Stimulated activated naive CD8-positive, alpha-beta T cell treated with anti-CD3 and anti-CD28 coated beads, Interleukin-15, Interleukin-2, amounts not matched to agents 100 ng/mL and 50 ng/mL, for 24 hours (primary cell): ENCODE measurements at regions not wholly inside any gene's neighbourhood (a gene's known extent, or its start where the extent isn't known, plus 50 kb on each side); places are given as distances from the start of the nearest gene placed in this dataset.

Experiments
- H3K27ac Mint-ChIP-seq: one replicate; pipeline ENCODE4 v1.8.0; 2021; ENCODE audit warnings: mild to moderate bottlenecking, mixed read lengths
- H3K27me3 Mint-ChIP-seq: one replicate; pipeline ENCODE4 v1.8.0; 2021; ENCODE audit warnings: mixed read lengths
- H3K36me3 Mint-ChIP-seq: one replicate; pipeline ENCODE4 v1.8.0; 2021; ENCODE audit warnings: low read depth, mixed read lengths
- H3K4me1 Mint-ChIP-seq: one replicate; pipeline ENCODE4 v1.8.0; 2021; ENCODE audit warnings: low read depth, mixed read lengths
- H3K4me3 Mint-ChIP-seq: one replicate; pipeline ENCODE4 v1.8.0; 2021; ENCODE audit warnings: mild to moderate bottlenecking, mixed read lengths
- H3K9me3 Mint-ChIP-seq: one replicate; pipeline ENCODE4 v1.8.0; 2021; ENCODE audit warnings: mixed read lengths

- no peaks in the 10 kb centered on the region for H3K36me3 Mint-ChIP-seq
- H3K4me1 Mint-ChIP-seq: no peaks in the 10 kb centered on the region
- H3K27ac Mint-ChIP-seq: no peak overlapping the region
- peaks cover 6% of the 10 kb centered on the region for H3K27me3 Mint-ChIP-seq
- H3K9me3 Mint-ChIP-seq: peaks cover 5% of the 10 kb centered on the region
- H3K4me3 Mint-ChIP-seq: no peak overlapping the region
Observed at GRCh38 chr3:18054625-18055024, 312.2 kb upstream of the TBC1D5 start.

- Mint-ChIP-seq H3K27ac (no peak overlapping the region), H3K4me1 (no peaks in the 10 kb centered on the region), H3K36me3 (no peaks in the 10 kb centered on the region), H3K27me3 (no peaks in the 10 kb centered on the region), H3K4me3 (no peak overlapping the region), H3K9me3 (peaks cover 5% of the 10 kb centered on the region)
Observed at GRCh38 chr3:18051306-18051705, 308.9 kb upstream of the TBC1D5 start.

GRCh38 chr3:18049096-18049495, 306.7 kb upstream of the TBC1D5 start:
- Mint-ChIP-seq H3K9me3 (no peaks in the 10 kb centered on the region), H3K4me1 (no peaks in the 10 kb centered on the region), H3K27ac (no peak overlapping the region), H3K27me3 (no peaks in the 10 kb centered on the region), H3K36me3 (no peaks in the 10 kb centered on the region), H3K4me3 (no peak overlapping the region)

GRCh38 chr3:18047052-18047451, 304.6 kb upstream of the TBC1D5 start:
- no peaks in the 10 kb centered on the region for H3K27me3 Mint-ChIP-seq
- no peaks in the 10 kb centered on the region for H3K36me3 Mint-ChIP-seq
- H3K27ac Mint-ChIP-seq: no peak overlapping the region
- H3K4me1 Mint-ChIP-seq: no peaks in the 10 kb centered on the region
- H3K9me3 Mint-ChIP-seq: no peaks in the 10 kb centered on the region
- H3K4me3 Mint-ChIP-seq: no peak overlapping the region

- H3K36me3 Mint-ChIP-seq: no peaks in the 10 kb centered on the region
- no peaks in the 10 kb centered on the region for H3K9me3 Mint-ChIP-seq
- H3K27ac Mint-ChIP-seq: no peak overlapping the region
- no peak overlapping the region for H3K4me3 Mint-ChIP-seq
- peaks cover 3% of the 10 kb centered on the region for H3K27me3 Mint-ChIP-seq
- H3K4me1 Mint-ChIP-seq: no peaks in the 10 kb centered on the region
Observed at GRCh38 chr3:18046131-18046915, 303.9 kb upstream of the TBC1D5 start.

GRCh38 chr3:18044971-18045880, 302.8 kb upstream of the TBC1D5 start:
- Mint-ChIP-seq H3K4me1 (no peaks in the 10 kb centered on the region), H3K27ac (no peak overlapping the region), H3K36me3 (no peaks in the 10 kb centered on the region), H3K9me3 (peaks cover 4% of the 10 kb centered on the region), H3K27me3 (peaks cover 8% of the 10 kb centered on the region), H3K4me3 (no peak overlapping the region)

GRCh38 chr3:18044191-18044590, 301.8 kb upstream of the TBC1D5 start:
- Mint-ChIP-seq H3K36me3 (no peaks in the 10 kb centered on the region), H3K4me1 (no peaks in the 10 kb centered on the region), H3K4me3 (no peak overlapping the region), H3K27me3 (peaks cover 8% of the 10 kb centered on the region), H3K9me3 (peaks cover 4% of the 10 kb centered on the region), H3K27ac (no peak overlapping the region)

- Mint-ChIP-seq H3K4me3 (no peak overlapping the region), H3K4me1 (peaks cover 9% of the 10 kb centered on the region), H3K27ac (no peak overlapping the region), H3K9me3 (peaks cover 4% of the 10 kb centered on the region), H3K36me3 (no peaks in the 10 kb centered on the region), H3K27me3 (peaks cover 10% of the 10 kb centered on the region)
Observed at GRCh38 chr3:18036450-18036815, 294.0 kb upstream of the TBC1D5 start.

GRCh38 chr3:18035641-18036449, 293.4 kb upstream of the TBC1D5 start:
- Mint-ChIP-seq H3K9me3 (peaks cover 2% of the 10 kb centered on the region), H3K4me3 (no peak overlapping the region), H3K4me1 (peaks cover 9% of the 10 kb centered on the region), H3K36me3 (no peaks in the 10 kb centered on the region), H3K27ac (no peak overlapping the region), H3K27me3 (peaks cover 4% of the 10 kb centered on the region)

GRCh38 chr3:18033581-18034108, 291.2 kb upstream of the TBC1D5 start:
- H3K27ac Mint-ChIP-seq: no peak overlapping the region
- no peaks in the 10 kb centered on the region for H3K36me3 Mint-ChIP-seq
- H3K4me3 Mint-ChIP-seq: no peak overlapping the region
- H3K4me1 Mint-ChIP-seq: peaks cover 9% of the 10 kb centered on the region
- no peaks in the 10 kb centered on the region for H3K9me3 Mint-ChIP-seq
- peaks cover 1% of the 10 kb centered on the region for H3K27me3 Mint-ChIP-seq

GRCh38 chr3:18030371-18030870, 288.0 kb upstream of the TBC1D5 start:
- H3K4me1 Mint-ChIP-seq: peaks cover 10% of the 10 kb centered on the region
- H3K36me3 Mint-ChIP-seq: no peaks in the 10 kb centered on the region
- no peaks in the 10 kb centered on the region for H3K27me3 Mint-ChIP-seq
- H3K9me3 Mint-ChIP-seq: no peaks in the 10 kb centered on the region
- H3K4me3 Mint-ChIP-seq: no peak overlapping the region
- H3K27ac Mint-ChIP-seq: no peak overlapping the region

GRCh38 chr3:18027161-18027939, 284.9 kb upstream of the TBC1D5 start:
- no peak overlapping the region for H3K27ac Mint-ChIP-seq
- H3K4me3 Mint-ChIP-seq: no peak overlapping the region
- H3K27me3 Mint-ChIP-seq: no peaks in the 10 kb centered on the region
- H3K9me3 Mint-ChIP-seq: no peaks in the 10 kb centered on the region
- peaks cover 10% of the 10 kb centered on the region for H3K4me1 Mint-ChIP-seq
- H3K36me3 Mint-ChIP-seq: no peaks in the 10 kb centered on the region

- Mint-ChIP-seq H3K27me3 (peaks cover under 1% of the 10 kb centered on the region), H3K27ac (no peak overlapping the region), H3K36me3 (no peaks in the 10 kb centered on the region), H3K9me3 (no peaks in the 10 kb centered on the region), H3K4me1 (peaks cover 10% of the 10 kb centered on the region), H3K4me3 (no peak overlapping the region)
Observed at GRCh38 chr3:18024715-18025114, 282.3 kb upstream of the TBC1D5 start.

GRCh38 chr3:18019161-18019495, 276.7 kb upstream of the TBC1D5 start:
- no peaks in the 10 kb centered on the region for H3K36me3 Mint-ChIP-seq
- H3K4me1 Mint-ChIP-seq: no peaks in the 10 kb centered on the region
- H3K4me3 Mint-ChIP-seq: no peak overlapping the region
- no peak overlapping the region for H3K27ac Mint-ChIP-seq
- H3K27me3 Mint-ChIP-seq: peaks cover 19% of the 10 kb centered on the region
- H3K9me3 Mint-ChIP-seq: no peaks in the 10 kb centered on the region
